PC-9 (cell line): ENCODE measurements at regions not wholly inside any gene's neighbourhood (a gene's known extent, or its start where the extent isn't known, plus 50 kb on each side); places are given as distances from the start of the nearest gene placed in this dataset.

Experiments
- BruUV-seq: library from RNA; stranded (reverse); fragments of 400-500 nt; replicated peaks from 2 replicates; lab custom pipeline; 2021; lab: Mats Ljungman, UMichigan
- CTCF ChIA-PET: fragments of 300-600 bp; sonication (Branson Sonifier 250); formaldehyde crosslinking; loops from one replicate; lab custom pipeline; 2022; ENCODE audit warnings: antibody characterized with exemption; lab: Charles Lee
- POLR2A ChIA-PET: fragments of 300-600 bp; sonication (Branson Sonifier 250); formaldehyde crosslinking; loops from one replicate; lab custom pipeline; 2022; ENCODE audit warnings: antibody characterized with exemption; ENCODE audit not compliant: unreplicated experiment; lab: Charles Lee
- DNase-seq, 2 experiments: peaks; one replicate each; pipeline versions ENCODE4 v3.0.0 to v3.0.0-alpha.2; 2015 to 2022; ENCODE audit warnings: mixed read lengths in 1 of 2
- H2AFZ ChIP-seq: fragments of 200-600 bp; sonication (generic); 2 replicates; pipeline ENCODE4 v1.8.1; 2017; ENCODE audit warnings: antibody characterized with exemption
- H3F3A ChIP-seq: fragments of 200-600 bp; sonication (generic); 2 replicates; pipeline ENCODE4 v1.8.1; 2017; ENCODE audit warnings: antibody characterized with exemption, mild to moderate bottlenecking, low read depth; ENCODE audit not compliant: insufficient read depth
- H3K27ac ChIP-seq: fragments of 200-600 bp; sonication (generic); 2 replicates; pipeline ENCODE4 v1.6.1; 2016; ENCODE audit warnings: mixed run types
- H3K27me3 ChIP-seq: fragments of 200-600 bp; sonication (generic); 2 replicates; pipeline ENCODE4 v1.6.1; 2016; ENCODE audit warnings: low read depth, mixed run types; ENCODE audit not compliant: insufficient read depth
- H3K36me3 ChIP-seq: fragments of 200-600 bp; sonication (generic); 2 replicates; pipeline ENCODE4 v1.6.1; 2016; ENCODE audit warnings: low read depth, mixed run types
- H3K4me1 ChIP-seq: fragments of 200-600 bp; sonication (generic); replicated peaks from 2 replicates; pipeline ENCODE4 v1.6.1; 2016; ENCODE audit warnings: mixed run types; ENCODE audit not compliant: insufficient read depth
- H3K4me2 ChIP-seq: fragments of 200-600 bp; sonication (generic); 2 replicates; pipeline ENCODE4 v1.6.1; 2017; ENCODE audit warnings: mixed run types
- H3K4me3 ChIP-seq: fragments of 200-600 bp; sonication (generic); 2 replicates; pipeline ENCODE4 v1.6.1; 2016; ENCODE audit warnings: mixed run types
- H3K79me2 ChIP-seq: fragments of 200-600 bp; sonication (generic); 2 replicates; pipeline ENCODE4 v1.6.1; 2017; ENCODE audit warnings: low read depth, mixed run types
- H3K9me2 ChIP-seq: fragments of 200-600 bp; sonication (generic); 2 replicates; pipeline ENCODE4 v1.8.1; 2017; ENCODE audit warnings: mild to moderate bottlenecking; ENCODE audit not compliant: insufficient read depth
- H3K9me3 ChIP-seq: fragments of 200-600 bp; sonication (generic); 2 replicates; pipeline ENCODE4 v1.8.1; 2016; ENCODE audit warnings: low read depth; ENCODE audit not compliant: insufficient read depth
- H4K20me1 ChIP-seq: fragments of 200-600 bp; sonication (generic); 2 replicates; pipeline ENCODE4 v1.8.1; 2017; ENCODE audit not compliant: insufficient read depth
- EZH2 ChIP-seq: fragments of 200-600 bp; sonication (generic); IDR thresholded peaks from 2 replicates; pipeline ENCODE4 v1.8.0; 2017; ENCODE audit warnings: antibody characterized with exemption, low read depth
- intact Hi-C: fragments of 100-400 bp; cut with micrococcal nuclease; formaldehyde crosslinking; loops from one replicate; pipeline ENCODE4 v1.10.0; 2022; ENCODE audit not compliant: unreplicated experiment
- TF ChIP-seq, protein P1 (sequence below): fragments of 200-600 bp; sonication (generic); conservative IDR thresholded peaks from 2 replicates; pipeline ENCODE4 v1.6.1; 2017; ENCODE audit warnings: mixed run types, antibody characterized with exemption, mild to moderate bottlenecking, moderate library complexity

GRCh38 chr17:12365805-12366204 is 299.9 kb upstream of the MYOCD start:
- no peaks in the 10 kb centered on the region for H4K20me1 ChIP-seq
- H3K4me2 ChIP-seq: no peak overlapping the region
- no peaks in the 10 kb centered on the region for H3K27me3 ChIP-seq
- intact Hi-C loops: no loop called here
- no peaks in the 10 kb centered on the region for H3K36me3 ChIP-seq
- H3K9me2 ChIP-seq: no peaks in the 10 kb centered on the region
- ChIA-PET CTCF (interaction anchor here (0.7 kb wide), 1 partner anchor 139 kb away, joined by 5 read pairs; no protein-coding TSS in a partner anchor), POLR2A (no interaction called here)
- no peaks in the 10 kb centered on the region for H3F3A ChIP-seq
- H3K27ac ChIP-seq: no peak overlapping the region
- H3K4me3 ChIP-seq: no peak overlapping the region
- TF ChIP-seq, protein P1, sequence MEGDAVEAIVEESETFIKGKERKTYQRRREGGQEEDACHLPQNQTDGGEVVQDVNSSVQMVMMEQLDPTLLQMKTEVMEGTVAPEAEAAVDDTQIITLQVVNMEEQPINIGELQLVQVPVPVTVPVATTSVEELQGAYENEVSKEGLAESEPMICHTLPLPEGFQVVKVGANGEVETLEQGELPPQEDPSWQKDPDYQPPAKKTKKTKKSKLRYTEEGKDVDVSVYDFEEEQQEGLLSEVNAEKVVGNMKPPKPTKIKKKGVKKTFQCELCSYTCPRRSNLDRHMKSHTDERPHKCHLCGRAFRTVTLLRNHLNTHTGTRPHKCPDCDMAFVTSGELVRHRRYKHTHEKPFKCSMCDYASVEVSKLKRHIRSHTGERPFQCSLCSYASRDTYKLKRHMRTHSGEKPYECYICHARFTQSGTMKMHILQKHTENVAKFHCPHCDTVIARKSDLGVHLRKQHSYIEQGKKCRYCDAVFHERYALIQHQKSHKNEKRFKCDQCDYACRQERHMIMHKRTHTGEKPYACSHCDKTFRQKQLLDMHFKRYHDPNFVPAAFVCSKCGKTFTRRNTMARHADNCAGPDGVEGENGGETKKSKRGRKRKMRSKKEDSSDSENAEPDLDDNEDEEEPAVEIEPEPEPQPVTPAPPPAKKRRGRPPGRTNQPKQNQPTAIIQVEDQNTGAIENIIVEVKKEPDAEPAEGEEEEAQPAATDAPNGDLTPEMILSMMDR: no peak
- no peak for TF ChIP-seq EZH2
- no peak overlapping the region for H2AFZ ChIP-seq
- DNase-seq: no peak
- H3K4me1 ChIP-seq: no peaks in the 10 kb centered on the region
- H3K9me3 ChIP-seq: no peaks in the 10 kb centered on the region
- H3K79me2 ChIP-seq: no peaks in the 10 kb centered on the region
- no TSS peak for BruUV-seq

DNA sequence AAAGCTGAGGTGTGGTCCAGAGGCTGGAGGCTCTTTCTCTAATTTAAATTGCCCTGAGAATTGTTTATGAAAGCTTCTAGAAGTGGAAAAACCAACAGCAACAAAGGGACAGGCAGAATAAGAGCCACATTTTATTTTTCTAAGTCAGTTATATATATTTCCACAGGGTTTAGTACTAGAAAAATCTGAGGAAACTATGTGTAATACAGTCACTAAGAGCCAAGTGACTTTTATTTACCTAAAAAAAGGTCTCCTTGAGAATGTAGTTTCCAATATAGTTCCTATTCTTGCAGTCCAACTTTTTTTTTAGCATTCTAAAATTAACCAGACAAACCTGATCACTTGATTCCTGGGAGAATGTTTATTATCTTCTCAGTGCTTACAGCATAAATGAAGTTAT is 296.6 kb upstream of the MYOCD start:
- Histone ChIP-seq H3K4me2 (no peak overlapping the region), H3K4me1 (no peaks in the 10 kb centered on the region), H3K36me3 (no peaks in the 10 kb centered on the region), H3K27me3 (no peaks in the 10 kb centered on the region), H2AFZ (no peak overlapping the region), H3F3A (no peaks in the 10 kb centered on the region), H3K27ac (no peak overlapping the region), H4K20me1 (no peaks in the 10 kb centered on the region), H3K9me3 (no peaks in the 10 kb centered on the region), H3K79me2 (no peaks in the 10 kb centered on the region), H3K4me3 (no peak overlapping the region), H3K9me2 (no peaks in the 10 kb centered on the region)
- ChIA-PET POLR2A (no interaction called here), CTCF (no interaction called here)
- intact Hi-C loops: no loop called here
- TF ChIP-seq, protein P1: no peak
- no peak for TF ChIP-seq EZH2
- no TSS peak for BruUV-seq
- DNase-seq: no peak

DNA sequence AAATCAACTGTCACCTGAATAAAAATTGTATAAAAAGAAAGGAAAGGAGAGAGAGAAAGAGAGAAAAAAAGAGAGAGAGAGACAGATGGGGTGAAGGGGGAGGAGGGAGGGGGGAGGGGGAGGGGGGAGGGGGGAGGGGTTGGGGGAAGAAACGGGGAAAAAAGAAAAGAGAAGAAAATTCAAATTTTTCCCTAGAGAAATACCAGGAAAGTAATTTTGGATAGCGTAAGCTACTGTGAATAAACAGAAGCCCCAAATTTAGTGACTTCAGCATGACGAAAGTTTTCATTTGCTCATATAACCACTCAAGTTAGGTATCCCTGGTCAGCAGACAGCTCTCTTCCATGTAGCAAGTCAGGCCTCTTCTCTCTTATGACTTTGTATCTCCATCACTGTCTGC is 289.4 kb upstream of the MYOCD start:
- no peaks in the 10 kb centered on the region for H3K27me3 ChIP-seq
- H3F3A ChIP-seq: no peaks in the 10 kb centered on the region
- H3K4me3 ChIP-seq: no peak overlapping the region
- H3K27ac ChIP-seq: no peak overlapping the region
- DNase-seq: no peak
- TF ChIP-seq, protein P1: no peak
- TF ChIP-seq EZH2: no peak
- no peaks in the 10 kb centered on the region for H3K36me3 ChIP-seq
- no peaks in the 10 kb centered on the region for H3K9me3 ChIP-seq
- CTCF ChIA-PET: no interaction called here
- intact Hi-C loops: no loop called here
- BruUV-seq: no TSS peak
- H3K79me2 ChIP-seq: no peaks in the 10 kb centered on the region
- no peaks in the 10 kb centered on the region for H3K4me1 ChIP-seq
- POLR2A ChIA-PET: no interaction called here
- H3K4me2 ChIP-seq: no peak overlapping the region
- no peaks in the 10 kb centered on the region for H3K9me2 ChIP-seq
- H4K20me1 ChIP-seq: no peaks in the 10 kb centered on the region
- no peak overlapping the region for H2AFZ ChIP-seq
